ENCODE measurements at regions not wholly inside any gene's neighbourhood (a gene's known extent, or its start where the extent isn't known, plus 50 kb on each side); places are given as distances from the start of the nearest gene placed in this dataset.

GRCh38 chr2:128523457-128523856 is 204.8 kb upstream of the HS6ST1 start:
- Histone ChIP-seq H4K20me1 (ENCODE audit: control insufficient read depth, extremely low read depth, insufficient read depth, low read length) (no peaks in the 10 kb centered on the region), H3K9me1 (ENCODE audit: control insufficient read depth, extremely low read depth, insufficient read depth, low read length) (no peaks in the 10 kb centered on the region), H3K4me1 (ENCODE audit: control insufficient read depth, extremely low read depth, insufficient read depth, low read length) (no peaks in the 10 kb centered on the region), H3K27me3 (ENCODE audit: control insufficient read depth, extremely low read depth, insufficient read depth, low read length) (peaks cover 19% of the 10 kb centered on the region), H2AFZ (ENCODE audit: control insufficient read depth, low read length) (no peak overlapping the region), H3K9me3 (ENCODE audit: control insufficient read depth, low read depth, low read length) (no peaks in the 10 kb centered on the region), H3K79me2 (ENCODE audit: control insufficient read depth, insufficient read depth, low read length) (no peaks in the 10 kb centered on the region), H3K36me3 (ENCODE audit: control insufficient read depth in 2 of 2, extremely low read depth in 1 of 2, insufficient read depth in 2 of 2, low read length in 2 of 2) (no peaks in the 10 kb centered on the region), H3K9ac (ENCODE audit: control insufficient read depth, extremely low read depth, insufficient read depth, low read length) (no peak overlapping the region), H3K4me3 (ENCODE audit: control insufficient read depth in 2 of 3, extremely low read depth in 1 of 3, insufficient read depth in 2 of 3, low read depth in 1 of 3, low read length in 3 of 3) (no peak overlapping the region), H3K4me2 (ENCODE audit: control insufficient read depth, extremely low read depth, insufficient read depth, low read depth, low read length) (no peak overlapping the region), H3K27ac (ENCODE audit: control insufficient read depth, insufficient read depth, low read length) (no peak overlapping the region)
- DNase-seq (ENCODE audit: low read depth, low spot score), result no peak
- no peak for FAIRE-seq
- TF ChIP-seq CTCF (optimal IDR thresholded peaks at IDR 0.05 in 1 of 3, IDR thresholded peaks at IDR 0.05 in 1 of 3, conservative IDR thresholded peaks at IDR 0.05 in 1 of 3; ENCODE audit: extremely low read depth in 1 of 3, insufficient read depth in 2 of 3, low read length in 3 of 3) (no peak), EZH2 (IDR thresholded peaks at IDR 0.05; ENCODE audit: low read length) (no peak)
- dilution Hi-C loops (cut with MboI; ENCODE audit: extremely low pct_ligation_motif_present, low sequenced_read_pairs), result no loop called here

GRCh38 chr2:128524183-128524582 is 205.5 kb upstream of the HS6ST1 start:
- no peaks in the 10 kb centered on the region for H3K9me1 ChIP-seq (ENCODE audit: control insufficient read depth, extremely low read depth, insufficient read depth, low read length)
- FAIRE-seq, result no peak

More at GRCh38 chr2:128524183-128524582, 205.5 kb upstream of the HS6ST1 start:
- H3K27ac ChIP-seq (ENCODE audit: control insufficient read depth, insufficient read depth, low read length), result no peak overlapping the region
- no peaks in the 10 kb centered on the region for H3K4me1 ChIP-seq (ENCODE audit: control insufficient read depth, extremely low read depth, insufficient read depth, low read length)
- no peak overlapping the region for H2AFZ ChIP-seq (ENCODE audit: control insufficient read depth, low read length)
- H3K79me2 ChIP-seq (ENCODE audit: control insufficient read depth, insufficient read depth, low read length), result no peaks in the 10 kb centered on the region
- H3K9ac ChIP-seq (ENCODE audit: control insufficient read depth, extremely low read depth, insufficient read depth, low read length), result no peak overlapping the region
- H3K36me3 ChIP-seq (ENCODE audit: control insufficient read depth in 2 of 2, extremely low read depth in 1 of 2, insufficient read depth in 2 of 2, low read length in 2 of 2), result no peaks in the 10 kb centered on the region
- no peaks in the 10 kb centered on the region for H4K20me1 ChIP-seq (ENCODE audit: control insufficient read depth, extremely low read depth, insufficient read depth, low read length)
- H3K4me2 ChIP-seq (ENCODE audit: control insufficient read depth, extremely low read depth, insufficient read depth, low read depth, low read length), result no peak overlapping the region
- TF ChIP-seq CTCF (optimal IDR thresholded peaks at IDR 0.05 in 1 of 3, IDR thresholded peaks at IDR 0.05 in 1 of 3, conservative IDR thresholded peaks at IDR 0.05 in 1 of 3; ENCODE audit: extremely low read depth in 1 of 3, insufficient read depth in 2 of 3, low read length in 3 of 3), result no peak
- TF ChIP-seq EZH2 (IDR thresholded peaks at IDR 0.05; ENCODE audit: low read length), result no peak
- no peak overlapping the region for H3K4me3 ChIP-seq (ENCODE audit: control insufficient read depth in 2 of 3, extremely low read depth in 1 of 3, insufficient read depth in 2 of 3, low read depth in 1 of 3, low read length in 3 of 3)
- dilution Hi-C loops (cut with MboI; ENCODE audit: extremely low pct_ligation_motif_present, low sequenced_read_pairs), result no loop called here
- peaks cover 19% of the 10 kb centered on the region for H3K27me3 ChIP-seq (ENCODE audit: control insufficient read depth, extremely low read depth, insufficient read depth, low read length)
- no peak for DNase-seq (ENCODE audit: low read depth, low spot score)
- H3K9me3 ChIP-seq (ENCODE audit: control insufficient read depth, low read depth, low read length), result no peaks in the 10 kb centered on the region
